ENCODE measurements at regions not wholly inside any gene's neighbourhood (a gene's known extent, or its start where the extent isn't known, plus 50 kb on each side); places are given as distances from the start of the nearest gene placed in this dataset.

- ChIA-PET CTCF (no interaction called here), POLR2A (no interaction called here)
- H3K27ac ChIP-seq, result no peak overlapping the region
- DNase-seq (ENCODE audit: low read depth in 1 of 2, low spot score in 1 of 2) (no peak), FAIRE-seq (no peak), ATAC-seq (no peak)
- H3K4me3 ChIP-seq, result no peak overlapping the region
- WGBS (ENCODE audit: missing lambda C conversion rate), result 24% methylated on average over 1 of the region's 1 CpG
- no peak for TF ChIP-seq NR3C1 (IDR thresholded peaks at IDR 0.05)
- TF ChIP-seq NPAS2 (CRISPR knock-in tag; IDR thresholded peaks at IDR 0.05; ENCODE audit: borderline replicate concordance), result no peak
- no peak for TF ChIP-seq NFE2L2 (conservative IDR thresholded peaks at IDR 0.05; ENCODE audit: low read length)
- H3K4me1 ChIP-seq, result no peaks in the 10 kb centered on the region
- no peaks in the 10 kb centered on the region for H3K9me3 ChIP-seq
- H3K4me2 ChIP-seq, result no peak overlapping the region
These were observed 319.1 kb downstream of the DMRT2 start for GRCh38 chr9:1369297-1369696.

- no peak overlapping the region for H3K4me3 ChIP-seq
- H3K4me2 ChIP-seq, result no peak overlapping the region
- ChIA-PET POLR2A (no interaction called here), CTCF (no interaction called here)
- no peak overlapping the region for H3K27ac ChIP-seq
- ATAC-seq, result no peak
- TF ChIP-seq ZFP36 (IDR thresholded peaks at IDR 0.05; ENCODE audit: borderline replicate concordance, partially characterized antibody) (no peak), HOXB5 (CRISPR knock-in tag; IDR thresholded peaks at IDR 0.05) (no peak), CEBPB (IDR thresholded peaks at IDR 0.05) (no peak), MAX (IDR thresholded peaks at IDR 0.05) (no peak), NR3C1 (IDR thresholded peaks at IDR 0.05) (no peak), SREBF2 (IDR thresholded peaks at IDR 0.05) (no peak), E2F6 (IDR thresholded peaks at IDR 0.05; ENCODE audit: borderline replicate concordance, low read depth) (no peak), POLR2AphosphoS2 (conservative IDR thresholded peaks at IDR 0.05; ENCODE audit: low read length) (no peak), FOSL2 (IDR thresholded peaks at IDR 0.05) (no peak), FOSL2 (CRISPR knock-in tag; IDR thresholded peaks at IDR 0.05) (no peak), ZNF302 (CRISPR knock-in tag; IDR thresholded peaks at IDR 0.05) (no peak), CBX2 (IDR thresholded peaks at IDR 0.05; ENCODE audit: borderline replicate concordance, low read depth) (no peak), HEYL (CRISPR knock-in tag; IDR thresholded peaks at IDR 0.05) (no peak)
- no peak for FAIRE-seq
- WGBS (ENCODE audit: missing lambda C conversion rate), result 2% methylated on average over 5 of the region's 5 CpGs
- no peaks in the 10 kb centered on the region for H3K4me1 ChIP-seq
- no peaks in the 10 kb centered on the region for H3K9me3 ChIP-seq
- DNase-seq (ENCODE audit: low read depth in 1 of 2, low spot score in 1 of 2), result no peak
These were observed 323.3 kb downstream of the DMRT2 start for GRCh38 chr9:1373445-1373844.

GRCh38 chr9:1383899-1384455, 333.8 kb downstream of the DMRT2 start:
- Histone ChIP-seq H3K4me1 (no peaks in the 10 kb centered on the region), H3K27ac (no peak overlapping the region), H3K4me3 (no peak overlapping the region), H3K9me3 (no peaks in the 10 kb centered on the region), H3K4me2 (no peak overlapping the region)
- CTCF ChIA-PET, result no interaction called here
- WGBS (ENCODE audit: missing lambda C conversion rate), result 0% methylated on average over 4 of the region's 4 CpGs
- no peak for TF ChIP-seq EHMT2 (IDR thresholded peaks at IDR 0.05; ENCODE audit: low read depth)
- no peak for TF ChIP-seq MYC (IDR thresholded peaks at IDR 0.05; ENCODE audit: borderline replicate concordance, low read length)
- TF ChIP-seq TP53 (CRISPR knock-in tag; IDR thresholded peaks at IDR 0.05), result no peak
- TF ChIP-seq ZSCAN20 (CRISPR knock-in tag; IDR thresholded peaks at IDR 0.05), result no peak
- TF ChIP-seq HOXA7 (CRISPR knock-in tag; IDR thresholded peaks at IDR 0.05), result no peak
- no peak for TF ChIP-seq KDM1A (IDR thresholded peaks at IDR 0.05; ENCODE audit: low read depth)
- no peak for TF ChIP-seq FOXS1 (CRISPR knock-in tag; IDR thresholded peaks at IDR 0.05)
- no peak for TF ChIP-seq CBX2 (IDR thresholded peaks at IDR 0.05; ENCODE audit: borderline replicate concordance, low read depth)
- no peak for TF ChIP-seq POLR2AphosphoS2 (conservative IDR thresholded peaks at IDR 0.05; ENCODE audit: low read length)
- no peak for TF ChIP-seq KDM5A (IDR thresholded peaks at IDR 0.05)
- no peak for TF ChIP-seq NFE2L2 (conservative IDR thresholded peaks at IDR 0.05; ENCODE audit: low read length)
- DNase-seq (ENCODE audit: low read depth in 1 of 2, low spot score in 1 of 2) (no peak), ATAC-seq (no peak), FAIRE-seq (no peak)
- POLR2A ChIA-PET, result no interaction called here

- no peaks in the 10 kb centered on the region for H3K9me3 ChIP-seq
- ChIA-PET POLR2A (no interaction called here), CTCF (no interaction called here)
- H3K4me3 ChIP-seq, result no peak overlapping the region
- no peak for DNase-seq (ENCODE audit: low read depth in 1 of 2, low spot score in 1 of 2)
- no peak overlapping the region for H3K27ac ChIP-seq
- WGBS (ENCODE audit: missing lambda C conversion rate), result 2% methylated on average over 2 of the region's 2 CpGs
- no peaks in the 10 kb centered on the region for H3K4me1 ChIP-seq
- H3K4me2 ChIP-seq, result no peak overlapping the region
- FAIRE-seq, result no peak
- no peak for TF ChIP-seq KDM1A (IDR thresholded peaks at IDR 0.05; ENCODE audit: low read depth)
- TF ChIP-seq MAZ (IDR thresholded peaks at IDR 0.05; ENCODE audit: borderline replicate concordance, low read depth, low read length), result no peak
- no peak for TF ChIP-seq HEYL (CRISPR knock-in tag; IDR thresholded peaks at IDR 0.05)
- TF ChIP-seq FOXS1 (CRISPR knock-in tag; IDR thresholded peaks at IDR 0.05), result no peak
- no peak for TF ChIP-seq MAFK (IDR thresholded peaks at IDR 0.05; ENCODE audit: partially characterized antibody)
- TF ChIP-seq ATOH8 (CRISPR knock-in tag; IDR thresholded peaks at IDR 0.05; ENCODE audit: low read depth), result no peak
- no peak for TF ChIP-seq E2F6 (IDR thresholded peaks at IDR 0.05; ENCODE audit: borderline replicate concordance, low read depth)
- ATAC-seq, result no peak
These were observed 334.7 kb downstream of the DMRT2 start for GRCh38 chr9:1384816-1385215.

Measured in A549 (cell line).